ENCODE measurements at regions not wholly inside any gene's neighbourhood (a gene's known extent, or its start where the extent isn't known, plus 50 kb on each side); places are given as distances from the start of the nearest gene placed in this dataset.

DNA sequence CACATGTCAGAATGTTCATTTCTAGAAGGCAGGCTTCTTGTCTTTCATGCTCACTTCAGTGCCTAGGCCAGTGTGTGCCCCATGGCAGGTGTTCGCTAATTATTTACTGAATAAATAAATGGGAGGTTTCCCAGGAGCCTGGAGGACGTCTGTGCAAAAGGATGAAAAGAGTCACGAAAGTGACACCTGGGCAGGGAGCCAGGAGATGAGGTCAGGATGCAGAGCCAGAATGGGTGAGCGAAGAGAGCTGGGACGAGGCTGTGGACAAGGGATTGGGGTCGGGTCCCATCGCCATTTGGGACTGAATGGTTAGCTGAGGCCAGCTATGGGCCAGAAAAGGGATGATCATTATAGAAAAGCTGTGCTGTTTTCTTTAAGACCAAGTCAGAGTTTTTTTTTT lies 560.4 kb downstream of the TBC1D22A start:
- no peak overlapping the region for H3K4me3 ChIP-seq (replicated peaks; ENCODE audit: low read depth, low read length)
- TF ChIP-seq CTCF (IDR thresholded peaks at IDR 0.05; ENCODE audit: low read depth, low read length, missing control alignments): no peak
- no peak for DNase-seq (ENCODE audit: extremely low read depth, low read depth)

DNA sequence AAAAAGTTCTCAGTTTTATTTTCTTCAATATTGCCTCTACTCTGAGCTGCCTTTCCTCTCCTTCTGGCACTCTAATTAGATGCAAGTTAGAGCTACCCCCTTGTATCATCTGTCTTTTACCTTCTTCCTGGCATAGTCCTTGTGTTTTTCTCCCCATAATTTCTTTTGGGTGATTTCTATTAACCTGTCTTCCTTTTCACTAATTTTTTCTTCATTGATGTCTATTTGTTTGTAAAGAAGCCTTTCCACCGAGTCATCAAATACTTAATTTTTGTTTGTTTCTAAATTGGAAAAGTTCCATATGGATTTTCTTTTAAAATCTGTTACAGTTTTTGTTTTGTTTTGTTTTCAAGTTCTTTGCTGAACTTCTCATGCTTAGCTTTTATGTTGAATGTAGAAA lies 558.1 kb downstream of the TBC1D22A start:
- DNase-seq (ENCODE audit: extremely low read depth, low read depth): no peak
- no peak for TF ChIP-seq CTCF (IDR thresholded peaks at IDR 0.05; ENCODE audit: low read depth, low read length, missing control alignments)
- no peak overlapping the region for H3K4me3 ChIP-seq (replicated peaks; ENCODE audit: low read depth, low read length)

GRCh38 chr22:47318041-47318737 lies 555.7 kb downstream of the TBC1D22A start:
- H3K4me3 ChIP-seq (replicated peaks; ENCODE audit: low read depth, low read length): no peak overlapping the region
- DNase-seq (ENCODE audit: extremely low read depth, low read depth): no peak
- no peak for TF ChIP-seq CTCF (IDR thresholded peaks at IDR 0.05; ENCODE audit: low read depth, low read length, missing control alignments)

- DNase-seq (ENCODE audit: extremely low read depth, low read depth): no peak
- no peak for TF ChIP-seq CTCF (IDR thresholded peaks at IDR 0.05; ENCODE audit: low read depth, low read length, missing control alignments)
- no peak overlapping the region for H3K4me3 ChIP-seq (replicated peaks; ENCODE audit: low read depth, low read length)
These were observed 553.5 kb downstream of the TBC1D22A start for GRCh38 chr22:47315862-47316419.

DNA sequence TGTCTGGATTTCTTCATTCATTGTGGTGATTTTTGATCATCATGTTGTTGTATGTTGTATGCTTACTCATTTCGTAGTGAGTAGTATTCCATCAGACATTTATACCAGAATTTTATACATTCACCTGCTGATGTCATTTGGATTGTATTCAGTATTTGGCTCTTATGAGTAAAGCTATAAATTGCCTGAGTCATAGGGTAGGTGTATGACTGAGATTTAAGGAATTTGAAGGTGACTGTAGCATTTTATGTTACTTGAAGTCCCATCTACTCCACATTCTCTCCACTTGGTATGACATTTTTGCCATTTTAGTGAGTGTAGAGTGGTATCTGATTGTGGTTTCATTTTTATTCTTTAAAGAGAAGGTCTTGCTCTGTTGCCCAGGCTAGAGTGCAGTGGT lies 548.2 kb downstream of the TBC1D22A start:
- TF ChIP-seq CTCF (IDR thresholded peaks at IDR 0.05; ENCODE audit: low read depth, low read length, missing control alignments): no peak
- no peak overlapping the region for H3K4me3 ChIP-seq (replicated peaks; ENCODE audit: low read depth, low read length)
- DNase-seq (ENCODE audit: extremely low read depth, low read depth): no peak

- TF ChIP-seq CTCF (IDR thresholded peaks at IDR 0.05; ENCODE audit: low read depth, low read length, missing control alignments): no peak
- no peak for DNase-seq (ENCODE audit: extremely low read depth, low read depth)
- H3K4me3 ChIP-seq (replicated peaks; ENCODE audit: low read depth, low read length): no peak overlapping the region
These were observed 547.5 kb downstream of the TBC1D22A start for GRCh38 chr22:47309946-47310345.
